ENCODE measurements at regions not wholly inside any gene's neighbourhood (a gene's known extent, or its start where the extent isn't known, plus 50 kb on each side); places are given as distances from the start of the nearest gene placed in this dataset.
"Not testable (repeated sequence)": the region's sequence is repeated elsewhere in the genome, so short reads cannot be mapped to it uniquely, and the experiment has no call there.

- Mint-ChIP-seq H3K4me1 (ENCODE audit: low read depth in 2 of 2) (peaks cover 9 to 18% of the 10 kb centered on the region in 2 donors), H3K9me3 (peaks cover under 1% of the 10 kb centered on the region), H3K4me3 (no peak overlapping the region), H3K27ac (no peak overlapping the region), H3K27me3 (peaks cover 17 to 31% of the 10 kb centered on the region in 2 donors), H3K36me3 (no peaks in the 10 kb centered on the region)
- ATAC-seq (no peak), DNase-seq (ENCODE audit: low spot score) (no peak)
Measured at GRCh38 chrX:1111601-1112300, 100.7 kb downstream of the CRLF2 start.

GRCh38 chrX:1109580-1110119, 102.8 kb downstream of the CRLF2 start:
- Mint-ChIP-seq H3K4me1 (ENCODE audit: low read depth in 2 of 2) (peaks cover 9 to 26% of the 10 kb centered on the region in 2 donors), H3K9me3 (no peaks in the 10 kb centered on the region), H3K27ac (no peak overlapping the region), H3K36me3 (no peaks in the 10 kb centered on the region), H3K4me3 (no peak overlapping the region), H3K27me3 (peaks cover 22 to 41% of the 10 kb centered on the region in 2 donors)
- ATAC-seq (no peak), DNase-seq (ENCODE audit: low spot score) (no peak)

GRCh38 chrX:1108501-1109445, 103.7 kb downstream of the CRLF2 start:
- peak in 1 of 2 donors; percentile 29 for ATAC-seq
- H3K4me1 Mint-ChIP-seq (ENCODE audit: low read depth in 2 of 2) = peaks cover 9 to 26% of the 10 kb centered on the region in 2 donors
- H3K36me3 Mint-ChIP-seq = no peaks in the 10 kb centered on the region
- peak overlapping the region; percentile 36 for H3K4me3 Mint-ChIP-seq
- peaks cover 22 to 41% of the 10 kb centered on the region in 2 donors for H3K27me3 Mint-ChIP-seq
- DNase-seq (ENCODE audit: low spot score) = no peak
- H3K9me3 Mint-ChIP-seq = no peaks in the 10 kb centered on the region
- H3K27ac Mint-ChIP-seq = peak overlapping the region; percentile 13 to 22

GRCh38 chrX:1106478-1107210, 105.8 kb downstream of the CRLF2 start:
- H3K27me3 Mint-ChIP-seq = peaks cover 15 to 33% of the 10 kb centered on the region in 2 donors
- DNase-seq (ENCODE audit: low spot score) (no peak), ATAC-seq (no peak)
- no peak overlapping the region for H3K4me3 Mint-ChIP-seq
- peaks cover 9 to 26% of the 10 kb centered on the region in 2 donors for H3K4me1 Mint-ChIP-seq (ENCODE audit: low read depth in 2 of 2)
- no peak overlapping the region for H3K27ac Mint-ChIP-seq
- no peaks in the 10 kb centered on the region for H3K9me3 Mint-ChIP-seq
- H3K36me3 Mint-ChIP-seq = no peaks in the 10 kb centered on the region

GRCh38 chrX:1105671-1106419, 106.6 kb downstream of the CRLF2 start:
- no peak for DNase-seq (ENCODE audit: low spot score)
- Mint-ChIP-seq H3K9me3 (no peaks in the 10 kb centered on the region), H3K36me3 (no peaks in the 10 kb centered on the region), H3K27ac (no peak overlapping the region), H3K4me1 (ENCODE audit: low read depth in 2 of 2) (peaks cover 8 to 20% of the 10 kb centered on the region in 2 donors), H3K4me3 (no peak overlapping the region), H3K27me3 (peaks cover 12 to 25% of the 10 kb centered on the region in 2 donors)
- ATAC-seq = no peak

GRCh38 chrX:1105031-1105430, 107.4 kb downstream of the CRLF2 start:
- peaks cover 16 to 17% of the 10 kb centered on the region in 2 donors for H3K27me3 Mint-ChIP-seq
- peaks cover 2 to 17% of the 10 kb centered on the region in 2 donors for H3K4me1 Mint-ChIP-seq (ENCODE audit: low read depth in 2 of 2)
- H3K4me3 Mint-ChIP-seq; DNase-seq (ENCODE audit: low spot score); H3K36me3 Mint-ChIP-seq; H3K27ac Mint-ChIP-seq; H3K9me3 Mint-ChIP-seq; ATAC-seq: not testable (repeated sequence)

GRCh38 chrX:1103360-1103759, 109.1 kb downstream of the CRLF2 start:
- H3K9me3 Mint-ChIP-seq = no peaks in the 10 kb centered on the region
- no peak overlapping the region for H3K27ac Mint-ChIP-seq
- ATAC-seq = peak in 1 of 2 donors; percentile 57
- peaks cover 0 to 8% of the 10 kb centered on the region in 2 donors for H3K4me1 Mint-ChIP-seq (ENCODE audit: low read depth in 2 of 2)
- peaks cover 15 to 24% of the 10 kb centered on the region in 2 donors for H3K27me3 Mint-ChIP-seq
- DNase-seq (ENCODE audit: low spot score) = no peak
- no peak overlapping the region for H3K4me3 Mint-ChIP-seq
- no peaks in the 10 kb centered on the region for H3K36me3 Mint-ChIP-seq

- Mint-ChIP-seq H3K27me3 (peaks cover 15 to 24% of the 10 kb centered on the region in 2 donors), H3K9me3 (no peaks in the 10 kb centered on the region), H3K27ac (no peak overlapping the region), H3K4me1 (ENCODE audit: low read depth in 2 of 2) (peaks cover 0 to 8% of the 10 kb centered on the region in 2 donors), H3K4me3 (no peak overlapping the region), H3K36me3 (no peaks in the 10 kb centered on the region)
- ATAC-seq = no peak
- DNase-seq (ENCODE audit: low spot score) = no peak
Measured at GRCh38 chrX:1102786-1103185, 109.7 kb downstream of the CRLF2 start.

GRCh38 chrX:1102221-1102620, 110.2 kb downstream of the CRLF2 start:
- H3K27ac Mint-ChIP-seq; H3K9me3 Mint-ChIP-seq; ATAC-seq; H3K4me3 Mint-ChIP-seq; H3K36me3 Mint-ChIP-seq; H3K4me1 Mint-ChIP-seq (ENCODE audit: low read depth in 2 of 2); DNase-seq (ENCODE audit: low spot score): not testable (repeated sequence)
- H3K27me3 Mint-ChIP-seq = peaks cover 15 to 24% of the 10 kb centered on the region in 2 donors

GRCh38 chrX:1099146-1099770, 113.2 kb downstream of the CRLF2 start:
- no peaks in the 10 kb centered on the region for H3K9me3 Mint-ChIP-seq
- H3K27me3 Mint-ChIP-seq = peaks cover 0 to 14% of the 10 kb centered on the region in 2 donors
- DNase-seq (ENCODE audit: low spot score) = no peak

GRCh38 chrX:1097328-1097727, 115.1 kb downstream of the CRLF2 start:
- Mint-ChIP-seq H3K4me1 (ENCODE audit: low read depth in 2 of 2) (no peaks in the 10 kb centered on the region), H3K27me3 (peaks cover 0 to 14% of the 10 kb centered on the region in 2 donors), H3K9me3 (no peaks in the 10 kb centered on the region), H3K36me3 (no peaks in the 10 kb centered on the region), H3K27ac (no peak overlapping the region), H3K4me3 (no peak overlapping the region)
- DNase-seq (ENCODE audit: low spot score) (no peak), ATAC-seq (no peak)

More at GRCh38 chrX:1099146-1099770, 113.2 kb downstream of the CRLF2 start:
- Mint-ChIP-seq H3K36me3 (no peaks in the 10 kb centered on the region), H3K4me3 (no peak overlapping the region), H3K4me1 (ENCODE audit: low read depth in 2 of 2) (no peaks in the 10 kb centered on the region), H3K27ac (no peak overlapping the region)
- no peak for ATAC-seq

GRCh38 chrX:1094566-1095333, 117.7 kb downstream of the CRLF2 start:
- DNase-seq (ENCODE audit: low spot score) (no peak), ATAC-seq (no peak)
- Mint-ChIP-seq H3K27me3 (peaks cover 0 to 6% of the 10 kb centered on the region in 2 donors), H3K27ac (no peak overlapping the region), H3K4me1 (ENCODE audit: low read depth in 2 of 2) (no peaks in the 10 kb centered on the region), H3K4me3 (no peak overlapping the region), H3K36me3 (no peaks in the 10 kb centered on the region), H3K9me3 (no peaks in the 10 kb centered on the region)

Data from natural killer cell treated with Interleukin-12 subunit alpha and Interleukin-12 subunit beta and Interleukin-15 and Interleukin-18, amount 100 ng/mL, for 72 hours (primary cell).